H9 (cell line): ENCODE measurements at regions not wholly inside any gene's neighbourhood (a gene's known extent, or its start where the extent isn't known, plus 50 kb on each side); places are given as distances from the start of the nearest gene placed in this dataset.

Experiments used
- DNase-seq: peaks from one replicate; pipeline ENCODE4 v3.0.0-alpha.2; 2017
- H2AFZ ChIP-seq: one replicate; pipeline ENCODE4 v1.6.1; 2013; ENCODE audit warnings: mild to moderate bottlenecking, low read length, control low read depth, moderate library complexity
- H2AK5ac ChIP-seq: 2 replicates; pipeline ENCODE4 v1.6.1; 2013; ENCODE audit warnings: low read length, control low read depth, mixed read lengths; ENCODE audit not compliant: insufficient read length
- H2BK120ac ChIP-seq: one replicate; pipeline ENCODE4 v1.6.1; 2013; ENCODE audit warnings: low read depth, mild to moderate bottlenecking, low read length, control low read depth, inconsistent platforms; ENCODE audit not compliant: poor library complexity, severe bottlenecking
- H2BK12ac ChIP-seq: 2 replicates; pipeline ENCODE4 v1.6.1; 2013; ENCODE audit warnings: low read length, control low read depth, mixed read lengths, low read depth; ENCODE audit not compliant: insufficient read length
- H2BK15ac ChIP-seq: 2 replicates; pipeline ENCODE4 v1.6.1; 2013; ENCODE audit warnings: low read depth, low read length, control low read depth
- H2BK20ac ChIP-seq: one replicate; pipeline ENCODE4 v1.6.1; 2013; ENCODE audit warnings: low read depth, mild to moderate bottlenecking, low read length, control low read depth, inconsistent platforms; ENCODE audit not compliant: poor library complexity, severe bottlenecking
- H2BK5ac ChIP-seq: 2 replicates; pipeline ENCODE4 v1.6.1; 2013; ENCODE audit warnings: low read length, control low read depth, mixed read lengths; ENCODE audit not compliant: insufficient read length
- H3K14ac ChIP-seq: 2 replicates; pipeline ENCODE4 v1.6.1; 2013; ENCODE audit warnings: low read length, control low read depth; ENCODE audit not compliant: insufficient read depth
- H3K18ac ChIP-seq: 2 replicates; pipeline ENCODE4 v1.6.1; 2013; ENCODE audit warnings: low read depth, mild to moderate bottlenecking, mixed read lengths, low read length, control low read depth; ENCODE audit not compliant: insufficient read length
- H3K23ac ChIP-seq: 2 replicates; pipeline ENCODE4 v1.6.1; 2013; ENCODE audit warnings: low read length, control low read depth, mixed read lengths, low read depth; ENCODE audit not compliant: insufficient read length
- H3K23me2 ChIP-seq: 2 replicates; pipeline ENCODE4 v1.6.1; 2013; ENCODE audit warnings: low read depth, mild to moderate bottlenecking, mixed read lengths, low read length, control low read depth; ENCODE audit not compliant: insufficient read length, poor library complexity, severe bottlenecking
- H3K27ac ChIP-seq: 2 replicates; pipeline ENCODE4 v1.5.1; 2013; ENCODE audit warnings: low read length, control low read depth, mixed read lengths, low read depth; ENCODE audit not compliant: insufficient read length
- H3K27me3 ChIP-seq: 2 replicates; pipeline ENCODE4 v1.6.1; 2013; ENCODE audit warnings: low read length, control low read depth, inconsistent platforms; ENCODE audit not compliant: insufficient read depth
- H3K4ac ChIP-seq: 2 replicates; pipeline ENCODE4 v1.6.1; 2013; ENCODE audit warnings: low read depth, mild to moderate bottlenecking, control low read depth, inconsistent platforms, low read length, moderate library complexity
- H3K4me1 ChIP-seq: 2 replicates; pipeline ENCODE4 v1.6.1; 2013; ENCODE audit warnings: low read length, control low read depth, inconsistent platforms; ENCODE audit not compliant: insufficient read depth
- H3K4me2 ChIP-seq: 2 replicates; pipeline ENCODE4 v1.6.1; 2013; ENCODE audit warnings: low read length, control low read depth, mixed read lengths; ENCODE audit not compliant: insufficient read length, insufficient read depth
- H3K56ac ChIP-seq: 2 replicates; pipeline ENCODE4 v1.6.1; 2013; ENCODE audit warnings: low read depth, mild to moderate bottlenecking, mixed read lengths, low read length, control low read depth; ENCODE audit not compliant: insufficient read length
- H3K79me1 ChIP-seq: 2 replicates; pipeline ENCODE4 v1.6.1; 2013; ENCODE audit warnings: low read depth, mild to moderate bottlenecking, moderate library complexity, low read length, control low read depth, inconsistent platforms; ENCODE audit not compliant: insufficient read depth, poor library complexity, severe bottlenecking
- H3K79me2 ChIP-seq: 2 replicates; pipeline ENCODE4 v1.6.1; 2013; ENCODE audit warnings: low read length, control low read depth, inconsistent platforms; ENCODE audit not compliant: insufficient read depth
- H3K9ac ChIP-seq: 2 replicates; pipeline ENCODE4 v1.6.1; 2013; ENCODE audit warnings: low read length, control low read depth, mixed read lengths; ENCODE audit not compliant: insufficient read length; ENCODE audit errors: extremely low read depth
- H3K9me3 ChIP-seq: one replicate; pipeline ENCODE4 v1.6.1; 2013; ENCODE audit warnings: low read depth, low read length, inconsistent platforms; ENCODE audit not compliant: control insufficient read depth
- H3T11ph ChIP-seq: one replicate; pipeline ENCODE4 v1.6.1; 2013; ENCODE audit warnings: mild to moderate bottlenecking, low read length, control low read depth, inconsistent platforms
- H4K20me1 ChIP-seq: one replicate; pipeline ENCODE4 v1.6.1; 2013; ENCODE audit not compliant: control insufficient read depth, insufficient read length, insufficient read depth
- H4K5ac ChIP-seq: 2 replicates; pipeline ENCODE4 v1.6.1; 2013; ENCODE audit warnings: low read depth, mild to moderate bottlenecking, mixed read lengths, low read length, control low read depth; ENCODE audit not compliant: insufficient read length
- H4K8ac ChIP-seq: replicated peaks from 2 replicates; pipeline ENCODE4 v1.6.1; 2013; ENCODE audit warnings: low read length, control low read depth, mixed read lengths, low read depth; ENCODE audit not compliant: insufficient read length
- H4K91ac ChIP-seq: 2 replicates; pipeline ENCODE4 v1.6.1; 2013; ENCODE audit warnings: low read depth, mild to moderate bottlenecking, moderate library complexity, mixed read lengths, low read length, control low read depth; ENCODE audit not compliant: insufficient read length
- H3K27ac Mint-ChIP-seq, 3 experiments: 2 replicates in 2 of 3; 3 replicates in 1 of 3; pipeline ENCODE4 v1.8.0; 2020 to 2021; ENCODE audit warnings: mixed read lengths in 3 of 3, mild to moderate bottlenecking in 1 of 3, moderate library complexity in 1 of 3
- H3K27me3 Mint-ChIP-seq: 2 replicates; pipeline ENCODE4 v1.8.0; 2021; ENCODE audit warnings: low read depth, mild to moderate bottlenecking, moderate library complexity, mixed read lengths
- H3K36me3 Mint-ChIP-seq, 3 experiments: 2 replicates in 2 of 3; 3 replicates in 1 of 3; pipeline ENCODE4 v1.8.0; 2020 to 2021; ENCODE audit warnings: low read depth in 3 of 3, mixed read lengths in 3 of 3; ENCODE audit not compliant: insufficient read depth in 1 of 3
- H3K4me1 Mint-ChIP-seq, 2 experiments: 2 replicates each; pipeline ENCODE4 v1.8.0; 2020; ENCODE audit warnings: mixed read lengths in 2 of 2
- H3K4me3 Mint-ChIP-seq, 2 experiments: 2 replicates in 1 of 2; 3 replicates in 1 of 2; pipeline ENCODE4 v1.8.0; 2020 to 2021; ENCODE audit warnings: mild to moderate bottlenecking in 2 of 2, mixed read lengths in 2 of 2, moderate library complexity in 1 of 2
- H3K9me3 Mint-ChIP-seq, 2 experiments: 2 replicates in 1 of 2; 3 replicates in 1 of 2; pipeline ENCODE4 v1.8.0; 2020; ENCODE audit warnings: mild to moderate bottlenecking in 2 of 2, mixed read lengths in 2 of 2, moderate library complexity in 1 of 2
- WGBS: extraction: QIAGEN DNeasy Blood & Tissue Kit; methylation state at CpG from one replicate; pipeline ENCODE4 v1.1.7; 2013; ENCODE audit warnings: missing lambda C conversion rate, low lambda C conversion rate, mixed read lengths; ENCODE audit not compliant: insufficient read length; ENCODE audit errors: extremely low coverage; 5-methylcytosine and 5-hydroxymethylcytosine counted together
- TF ChIP-seq, protein P1 (sequence below): fragments of 200-600 bp; sonication (generic); conservative IDR thresholded peaks from 3 replicates; pipeline ENCODE4 v1.8.0; 2021; ENCODE audit warnings: antibody characterized with exemption, mild to moderate bottlenecking

DNA sequence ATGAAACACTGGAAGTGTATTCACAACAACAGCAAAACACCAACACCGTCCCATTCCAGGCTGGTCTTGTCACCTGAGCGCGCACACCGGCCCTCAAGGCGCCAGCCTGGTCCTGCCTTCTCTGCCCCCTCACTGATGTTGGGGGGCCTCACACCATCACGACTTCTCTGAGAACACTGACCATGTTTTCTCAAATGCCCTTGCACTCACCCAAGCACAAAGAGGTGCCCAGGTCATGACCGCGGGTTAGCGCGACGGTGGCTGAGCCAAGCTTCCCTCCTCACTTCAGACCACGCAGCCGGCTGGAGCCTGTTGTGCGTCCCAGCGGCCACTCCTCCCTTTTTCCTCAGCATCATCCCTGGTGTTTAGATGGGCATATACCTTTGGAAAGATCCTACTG lies 101.3 kb upstream of the SALL3 start:
- H3K56ac ChIP-seq: no peak overlapping the region
- H2BK5ac ChIP-seq: no peak overlapping the region
- H4K20me1 ChIP-seq: no peaks in the 10 kb centered on the region
- Mint-ChIP-seq H3K4me1 (peaks cover 9 to 18% of the 10 kb centered on the region in 2 experiments), H3K4me3 (no peak overlapping the region), H3K27me3 (peaks cover 14% of the 10 kb centered on the region), H3K9me3 (peaks cover 0 to 1% of the 10 kb centered on the region in 2 experiments; a peak in 2 of 5 replicates), H3K27ac (no peak overlapping the region), H3K36me3 (no peaks in the 10 kb centered on the region; a peak in 1 of 7 replicates)
- H2BK12ac ChIP-seq: no peak overlapping the region
- WGBS: no CpG with 5 or more reads among the region's 15 CpGs
- H2BK15ac ChIP-seq: no peak overlapping the region
- no peak overlapping the region for H2AFZ ChIP-seq
- H3K79me1 ChIP-seq: no peaks in the 10 kb centered on the region
- no peak overlapping the region for H3K4me2 ChIP-seq
- no peak overlapping the region for H3K18ac ChIP-seq
- no peaks in the 10 kb centered on the region for H3K23me2 ChIP-seq
- TF ChIP-seq, protein P1, sequence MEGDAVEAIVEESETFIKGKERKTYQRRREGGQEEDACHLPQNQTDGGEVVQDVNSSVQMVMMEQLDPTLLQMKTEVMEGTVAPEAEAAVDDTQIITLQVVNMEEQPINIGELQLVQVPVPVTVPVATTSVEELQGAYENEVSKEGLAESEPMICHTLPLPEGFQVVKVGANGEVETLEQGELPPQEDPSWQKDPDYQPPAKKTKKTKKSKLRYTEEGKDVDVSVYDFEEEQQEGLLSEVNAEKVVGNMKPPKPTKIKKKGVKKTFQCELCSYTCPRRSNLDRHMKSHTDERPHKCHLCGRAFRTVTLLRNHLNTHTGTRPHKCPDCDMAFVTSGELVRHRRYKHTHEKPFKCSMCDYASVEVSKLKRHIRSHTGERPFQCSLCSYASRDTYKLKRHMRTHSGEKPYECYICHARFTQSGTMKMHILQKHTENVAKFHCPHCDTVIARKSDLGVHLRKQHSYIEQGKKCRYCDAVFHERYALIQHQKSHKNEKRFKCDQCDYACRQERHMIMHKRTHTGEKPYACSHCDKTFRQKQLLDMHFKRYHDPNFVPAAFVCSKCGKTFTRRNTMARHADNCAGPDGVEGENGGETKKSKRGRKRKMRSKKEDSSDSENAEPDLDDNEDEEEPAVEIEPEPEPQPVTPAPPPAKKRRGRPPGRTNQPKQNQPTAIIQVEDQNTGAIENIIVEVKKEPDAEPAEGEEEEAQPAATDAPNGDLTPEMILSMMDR: no peak
- no peak overlapping the region for H4K8ac ChIP-seq
- H3K27ac ChIP-seq: no peak overlapping the region
- H3K4me1 ChIP-seq: peaks cover 8% of the 10 kb centered on the region; the same call in 1 of the 2 replicates
- H3K14ac ChIP-seq: no peak overlapping the region
- no peak overlapping the region for H3K9ac ChIP-seq
- H3K27me3 ChIP-seq: no peaks in the 10 kb centered on the region
- H3K23ac ChIP-seq: no peak overlapping the region
- no peak for DNase-seq
- no peak overlapping the region for H3T11ph ChIP-seq
- no peak overlapping the region for H2AK5ac ChIP-seq
- H3K79me2 ChIP-seq: no peaks in the 10 kb centered on the region
- H2BK20ac ChIP-seq: no peak overlapping the region
- no peak overlapping the region for H4K5ac ChIP-seq
- H4K91ac ChIP-seq: no peak overlapping the region
- no peak overlapping the region for H3K4ac ChIP-seq
- H2BK120ac ChIP-seq: no peak overlapping the region
- no peaks in the 10 kb centered on the region for H3K9me3 ChIP-seq
